Endodermal cell (in vitro differentiated cells): ENCODE measurements at regions not wholly inside any gene's neighbourhood (a gene's known extent, or its start where the extent isn't known, plus 50 kb on each side); places are given as distances from the start of the nearest gene placed in this dataset.

ENCODE experiments used
- DNase-seq: peaks from one replicate; pipeline ENCODE4 v3.0.0-alpha.2; 2017
- H3K27ac ChIP-seq: 2 replicates; pipeline ENCODE4 v1.5.1; 2013; ENCODE audit warnings: mild to moderate bottlenecking, low read depth, low read length, moderate library complexity
- H3K27me3 ChIP-seq: 2 replicates; pipeline ENCODE4 v1.6.1; 2013; ENCODE audit warnings: mild to moderate bottlenecking, low read length, moderate library complexity; ENCODE audit not compliant: insufficient read depth, control insufficient read depth, poor library complexity, severe bottlenecking
- H3K36me3 ChIP-seq: 2 replicates; pipeline ENCODE4 v1.7.0; 2013; ENCODE audit warnings: mild to moderate bottlenecking, low read length, moderate library complexity; ENCODE audit not compliant: control insufficient read depth, insufficient read depth
- H3K4me1 ChIP-seq: one replicate; pipeline ENCODE4 v1.7.0; 2013; ENCODE audit warnings: low read length; ENCODE audit not compliant: control insufficient read depth, insufficient read depth
- H3K4me3 ChIP-seq: 2 replicates; pipeline ENCODE4 v1.5.1; 2013; ENCODE audit warnings: mild to moderate bottlenecking, low read length, moderate library complexity
- H3K9ac ChIP-seq: 2 replicates; pipeline ENCODE4 v1.6.1; 2013; ENCODE audit warnings: mild to moderate bottlenecking, low read length, moderate library complexity; ENCODE audit not compliant: poor library complexity, severe bottlenecking; ENCODE audit errors: extremely low read depth
- H3K9me3 ChIP-seq: 2 replicates; pipeline ENCODE4 v1.6.1; 2013; ENCODE audit warnings: mild to moderate bottlenecking, low read length, moderate library complexity; ENCODE audit not compliant: control insufficient read depth
- H3K27ac Mint-ChIP-seq: 2 replicates; pipeline ENCODE4 v1.8.0; 2020; ENCODE audit warnings: mixed read lengths
- H3K27me3 Mint-ChIP-seq: 2 replicates; pipeline ENCODE4 v1.8.0; 2021; ENCODE audit warnings: mild to moderate bottlenecking, mixed read lengths; ENCODE audit not compliant: insufficient read depth
- H3K36me3 Mint-ChIP-seq: 2 replicates; pipeline ENCODE4 v1.8.0; 2020; ENCODE audit warnings: low read depth, mixed read lengths
- H3K4me1 Mint-ChIP-seq: 2 replicates; pipeline ENCODE4 v1.8.0; 2020; ENCODE audit warnings: mixed read lengths
- H3K4me3 Mint-ChIP-seq: 2 replicates; pipeline ENCODE4 v1.8.0; 2020; ENCODE audit warnings: mild to moderate bottlenecking, moderate library complexity, mixed read lengths
- H3K9me3 Mint-ChIP-seq: 2 replicates; pipeline ENCODE4 v1.8.0; 2020; ENCODE audit warnings: mild to moderate bottlenecking, mixed read lengths
- WGBS, 2 experiments: methylation state at CpG; one replicate each; pipeline versions ENCODE4 v1.1.5 to v1.1.7; 2013; ENCODE audit warnings: missing lambda C conversion rate in 2 of 2, mixed read lengths in 1 of 2; ENCODE audit not compliant: insufficient coverage in 1 of 2, insufficient read length in 1 of 2; 5-methylcytosine and 5-hydroxymethylcytosine counted together
- TF ChIP-seq, protein P1 (sequence below): fragments of 200-600 bp; sonication (generic); conservative IDR thresholded peaks from 2 replicates; pipeline ENCODE4 v1.5.0; 2021; ENCODE audit warnings: antibody characterized with exemption, mild to moderate bottlenecking

DNA sequence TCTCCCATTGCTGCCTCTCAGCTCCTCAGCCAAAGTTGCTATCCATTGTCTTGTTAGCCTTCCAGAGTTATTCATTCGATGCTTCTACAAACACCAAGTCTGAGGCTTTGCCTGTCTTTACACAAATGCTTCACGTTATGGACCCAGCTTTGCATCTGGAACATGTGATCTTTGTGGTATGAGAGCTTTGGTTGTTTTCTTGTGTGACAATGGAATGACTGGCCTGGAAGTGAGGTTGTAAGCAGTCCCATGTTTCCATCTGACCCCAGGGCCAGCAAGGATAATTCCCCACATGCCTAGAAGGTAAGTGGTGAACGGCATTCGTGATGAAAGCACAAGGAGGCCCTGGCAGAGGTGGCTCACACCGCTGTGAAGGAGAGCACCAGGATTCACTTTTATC, 866.7 kb upstream of the TMEM132C start:
- Mint-ChIP-seq H3K27me3 (peaks cover 85% of the 10 kb centered on the region), H3K27ac (no peak overlapping the region), H3K4me3 (no peak overlapping the region), H3K9me3 (no peaks in the 10 kb centered on the region), H3K4me1 (peaks cover 13% of the 10 kb centered on the region), H3K36me3 (no peaks in the 10 kb centered on the region)
- no peak overlapping the region for H3K27ac ChIP-seq
- no peaks in the 10 kb centered on the region for H3K9me3 ChIP-seq
- H3K27me3 ChIP-seq, result peaks cover 56% of the 10 kb centered on the region
- H3K4me3 ChIP-seq, result no peak overlapping the region
- no peak for DNase-seq
- H3K9ac ChIP-seq, result no peak overlapping the region
- TF ChIP-seq, protein P1, sequence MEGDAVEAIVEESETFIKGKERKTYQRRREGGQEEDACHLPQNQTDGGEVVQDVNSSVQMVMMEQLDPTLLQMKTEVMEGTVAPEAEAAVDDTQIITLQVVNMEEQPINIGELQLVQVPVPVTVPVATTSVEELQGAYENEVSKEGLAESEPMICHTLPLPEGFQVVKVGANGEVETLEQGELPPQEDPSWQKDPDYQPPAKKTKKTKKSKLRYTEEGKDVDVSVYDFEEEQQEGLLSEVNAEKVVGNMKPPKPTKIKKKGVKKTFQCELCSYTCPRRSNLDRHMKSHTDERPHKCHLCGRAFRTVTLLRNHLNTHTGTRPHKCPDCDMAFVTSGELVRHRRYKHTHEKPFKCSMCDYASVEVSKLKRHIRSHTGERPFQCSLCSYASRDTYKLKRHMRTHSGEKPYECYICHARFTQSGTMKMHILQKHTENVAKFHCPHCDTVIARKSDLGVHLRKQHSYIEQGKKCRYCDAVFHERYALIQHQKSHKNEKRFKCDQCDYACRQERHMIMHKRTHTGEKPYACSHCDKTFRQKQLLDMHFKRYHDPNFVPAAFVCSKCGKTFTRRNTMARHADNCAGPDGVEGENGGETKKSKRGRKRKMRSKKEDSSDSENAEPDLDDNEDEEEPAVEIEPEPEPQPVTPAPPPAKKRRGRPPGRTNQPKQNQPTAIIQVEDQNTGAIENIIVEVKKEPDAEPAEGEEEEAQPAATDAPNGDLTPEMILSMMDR, result no peak
- 93 to 100% methylated on average over 2 to 5 of the region's 5 CpGs for WGBS, 2 experiments
- no peaks in the 10 kb centered on the region for H3K36me3 ChIP-seq
- H3K4me1 ChIP-seq, result no peaks in the 10 kb centered on the region

DNA sequence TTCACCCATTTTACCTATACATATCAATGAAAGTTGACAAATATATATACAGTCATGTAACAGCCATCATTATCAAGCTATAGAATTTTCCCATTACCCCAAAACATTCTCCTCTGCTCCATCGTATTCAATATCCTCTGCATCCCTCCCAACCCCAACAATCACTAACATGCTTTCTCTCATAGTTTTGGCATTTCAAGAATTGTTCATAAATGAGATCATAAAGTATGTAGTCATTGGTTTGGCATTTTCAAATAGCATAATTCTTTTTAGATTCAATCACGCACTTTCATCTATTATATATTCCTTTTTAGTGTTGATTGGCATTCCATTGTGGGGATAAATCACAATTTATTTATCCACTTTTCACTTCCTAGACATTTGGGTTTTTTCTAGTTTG, 866.0 kb upstream of the TMEM132C start:
- H3K27me3 ChIP-seq, result peaks cover 52% of the 10 kb centered on the region
- WGBS, 2 experiments, result 92 to 100% methylated on average over 1 to 2 of the region's 2 CpGs
- H3K36me3 ChIP-seq, result no peaks in the 10 kb centered on the region
- Mint-ChIP-seq H3K36me3 (no peaks in the 10 kb centered on the region), H3K4me3 (no peak overlapping the region), H3K9me3 (no peaks in the 10 kb centered on the region), H3K4me1 (peaks cover 13% of the 10 kb centered on the region), H3K27ac (no peak overlapping the region), H3K27me3 (peaks cover 88% of the 10 kb centered on the region)
- no peak overlapping the region for H3K27ac ChIP-seq
- no peak for DNase-seq
- TF ChIP-seq, protein P1, result no peak
- H3K9ac ChIP-seq, result no peak overlapping the region
- no peaks in the 10 kb centered on the region for H3K9me3 ChIP-seq
- no peak overlapping the region for H3K4me3 ChIP-seq
- no peaks in the 10 kb centered on the region for H3K4me1 ChIP-seq

DNA sequence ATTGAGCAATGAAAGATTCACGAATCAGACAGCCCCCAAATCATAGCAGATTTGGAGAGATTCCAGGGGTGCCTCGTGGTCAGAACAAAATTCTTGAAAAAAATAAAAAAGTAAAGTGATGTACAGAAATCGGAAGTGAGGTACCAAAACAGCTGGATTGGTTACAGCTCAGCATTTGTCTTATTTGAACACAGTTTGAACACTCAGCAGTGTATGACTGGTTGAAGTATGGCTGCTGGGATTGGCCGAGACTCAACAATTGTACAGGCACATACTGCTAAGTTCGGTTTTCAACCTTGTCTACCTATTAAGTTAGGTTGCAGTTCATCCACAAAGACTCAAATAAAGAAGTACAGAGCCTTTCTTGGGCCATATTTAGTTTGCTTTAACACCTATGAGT, 865.4 kb upstream of the TMEM132C start:
- no peaks in the 10 kb centered on the region for H3K9me3 Mint-ChIP-seq
- Histone ChIP-seq H3K4me3 (no peak overlapping the region), H3K36me3 (no peaks in the 10 kb centered on the region), H3K9ac (no peak overlapping the region), H3K4me1 (no peaks in the 10 kb centered on the region), H3K27ac (no peak overlapping the region), H3K27me3 (peaks cover 47% of the 10 kb centered on the region), H3K9me3 (no peaks in the 10 kb centered on the region)
- H3K27me3 Mint-ChIP-seq, result peaks cover 87% of the 10 kb centered on the region
- no peak for DNase-seq
- H3K4me1 Mint-ChIP-seq, result peaks cover 13% of the 10 kb centered on the region
- TF ChIP-seq, protein P1, result no peak
- H3K36me3 Mint-ChIP-seq, result no peaks in the 10 kb centered on the region
- H3K4me3 Mint-ChIP-seq, result no peak overlapping the region
- no peak overlapping the region for H3K27ac Mint-ChIP-seq
- WGBS, 2 experiments, result 90 to 100% methylated on average over 3 to 5 of the region's 5 CpGs
